Hepatocyte (in vitro differentiated cells): ENCODE measurements at regions not wholly inside any gene's neighbourhood (a gene's known extent, or its start where the extent isn't known, plus 50 kb on each side); places are given as distances from the start of the nearest gene placed in this dataset. TPM values are rescaled to one million over a fixed set of nuclear protein-coding genes. Genes with fewer than 3 reads are reported as not detected.

ENCODE experiments used
- DNase-seq: peaks from one replicate; pipeline ENCODE4 v3.0.0-alpha.2; 2016; ENCODE audit warnings: low spot score
- H2AFZ ChIP-seq: fragments of 200-600 bp; sonication (generic); 2 replicates; pipeline ENCODE4 v1.6.0; 2016; ENCODE audit warnings: antibody characterized with exemption, mild to moderate bottlenecking
- H3K27ac ChIP-seq: fragments of 200-600 bp; sonication (generic); 2 replicates; pipeline ENCODE4 v1.5.1; 2016; ENCODE audit warnings: mild to moderate bottlenecking
- H3K27me3 ChIP-seq: fragments of 200-600 bp; sonication (generic); 2 replicates; pipeline ENCODE4 v1.6.1; 2016
- H3K36me3 ChIP-seq: fragments of 200-600 bp; sonication (generic); replicated peaks from 2 replicates; pipeline ENCODE4 v1.5.1; 2016; ENCODE audit warnings: low read depth; ENCODE audit not compliant: insufficient read depth
- H3K4me1 ChIP-seq: fragments of 200-600 bp; sonication (generic); 2 replicates; pipeline ENCODE4 v1.5.1; 2016; ENCODE audit warnings: mild to moderate bottlenecking, moderate library complexity; ENCODE audit not compliant: insufficient read depth
- H3K4me2 ChIP-seq: fragments of 200-600 bp; sonication (generic); 2 replicates; pipeline ENCODE4 v1.6.0; 2016
- H3K4me3 ChIP-seq: fragments of 200-600 bp; sonication (generic); 2 replicates; pipeline ENCODE4 v1.5.1; 2016; ENCODE audit warnings: mild to moderate bottlenecking
- H3K79me2 ChIP-seq: fragments of 200-600 bp; sonication (generic); 2 replicates; pipeline ENCODE4 v1.6.0; 2017; ENCODE audit warnings: mild to moderate bottlenecking
- H3K9me2 ChIP-seq: fragments of 200-600 bp; sonication (generic); replicated peaks from 2 replicates; pipeline ENCODE4 v1.6.0; 2017; ENCODE audit warnings: mild to moderate bottlenecking; ENCODE audit not compliant: insufficient read depth
- H3K9me3 ChIP-seq: fragments of 200-600 bp; sonication (generic); 2 replicates; pipeline ENCODE4 v1.5.1; 2016; ENCODE audit warnings: low read depth, mild to moderate bottlenecking
- H4K20me1 ChIP-seq: fragments of 200-600 bp; sonication (generic); 2 replicates; pipeline ENCODE4 v1.6.0; 2016; ENCODE audit warnings: mild to moderate bottlenecking; ENCODE audit not compliant: insufficient read depth, poor library complexity, severe bottlenecking
- EZH2 ChIP-seq: fragments of 200-600 bp; sonication (generic); IDR thresholded peaks from 2 replicates; pipeline ENCODE4 v1.6.1; 2016; ENCODE audit warnings: antibody characterized with exemption, mild to moderate bottlenecking, borderline replicate concordance
- EZH2phosphoT487 ChIP-seq: fragments of 200-600 bp; sonication (generic); IDR thresholded peaks from one replicate; pipeline ENCODE4 v1.6.1; 2018; ENCODE audit warnings: antibody characterized with exemption, mild to moderate bottlenecking, low read depth, moderate library complexity; ENCODE audit not compliant: unreplicated experiment, severe bottlenecking
- WGBS: methylation state at CpG from one replicate; pipeline ENCODE4 v1.1.6; 2016; ENCODE audit warnings: low lambda C conversion rate; ENCODE audit errors: missing lambda C conversion rate; 5-methylcytosine and 5-hydroxymethylcytosine counted together
- small RNA-seq: library from RNA; depleted of rRNA; stranded (forward); fragments of <200 nt; gene quantifications from one replicate; pipeline ENCODE3, GENCODE V24; 2014
- TF ChIP-seq, protein P1 (sequence below): fragments of 200-600 bp; sonication (generic); IDR thresholded peaks from 2 replicates; pipeline ENCODE4 v1.5.1; 2016; ENCODE audit warnings: antibody characterized with exemption, mild to moderate bottlenecking; ENCODE audit not compliant: poor library complexity

DNA sequence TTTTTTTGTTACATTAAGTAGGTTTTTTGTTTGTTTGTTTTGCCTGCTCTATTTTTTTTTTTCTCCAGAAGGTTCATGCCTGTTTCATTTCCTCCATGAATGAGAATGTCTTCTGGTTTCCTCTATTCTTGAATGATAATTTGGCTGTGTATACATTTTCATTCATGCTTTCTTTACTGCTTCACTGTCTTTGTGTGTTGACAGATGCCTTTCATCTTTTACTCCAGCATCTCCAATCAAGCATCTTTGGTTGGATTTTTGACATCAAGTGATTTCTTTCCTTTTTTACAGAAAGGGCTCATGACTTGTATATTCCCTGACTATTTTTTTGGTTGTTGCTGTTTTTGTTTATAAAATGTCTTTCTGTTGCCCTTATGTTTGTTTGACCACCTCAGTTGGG is 156.5 kb downstream of the MDFIC start:
- H3K4me3 ChIP-seq, result no peak overlapping the region
- H3K4me2 ChIP-seq, result no peak overlapping the region
- H3K36me3 ChIP-seq, result no peaks in the 10 kb centered on the region
- no peaks in the 10 kb centered on the region for H4K20me1 ChIP-seq
- no peaks in the 10 kb centered on the region for H3K27me3 ChIP-seq
- no peak for TF ChIP-seq EZH2
- TF ChIP-seq EZH2phosphoT487, result no peak
- TF ChIP-seq, protein P1, sequence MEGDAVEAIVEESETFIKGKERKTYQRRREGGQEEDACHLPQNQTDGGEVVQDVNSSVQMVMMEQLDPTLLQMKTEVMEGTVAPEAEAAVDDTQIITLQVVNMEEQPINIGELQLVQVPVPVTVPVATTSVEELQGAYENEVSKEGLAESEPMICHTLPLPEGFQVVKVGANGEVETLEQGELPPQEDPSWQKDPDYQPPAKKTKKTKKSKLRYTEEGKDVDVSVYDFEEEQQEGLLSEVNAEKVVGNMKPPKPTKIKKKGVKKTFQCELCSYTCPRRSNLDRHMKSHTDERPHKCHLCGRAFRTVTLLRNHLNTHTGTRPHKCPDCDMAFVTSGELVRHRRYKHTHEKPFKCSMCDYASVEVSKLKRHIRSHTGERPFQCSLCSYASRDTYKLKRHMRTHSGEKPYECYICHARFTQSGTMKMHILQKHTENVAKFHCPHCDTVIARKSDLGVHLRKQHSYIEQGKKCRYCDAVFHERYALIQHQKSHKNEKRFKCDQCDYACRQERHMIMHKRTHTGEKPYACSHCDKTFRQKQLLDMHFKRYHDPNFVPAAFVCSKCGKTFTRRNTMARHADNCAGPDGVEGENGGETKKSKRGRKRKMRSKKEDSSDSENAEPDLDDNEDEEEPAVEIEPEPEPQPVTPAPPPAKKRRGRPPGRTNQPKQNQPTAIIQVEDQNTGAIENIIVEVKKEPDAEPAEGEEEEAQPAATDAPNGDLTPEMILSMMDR, result no peak
- H3K4me1 ChIP-seq, result no peaks in the 10 kb centered on the region
- no peaks in the 10 kb centered on the region for H3K9me2 ChIP-seq
- no peaks in the 10 kb centered on the region for H3K79me2 ChIP-seq
- no peak for DNase-seq
- H2AFZ ChIP-seq, result no peak overlapping the region
- H3K27ac ChIP-seq, result no peak overlapping the region
- H3K9me3 ChIP-seq, result no peaks in the 10 kb centered on the region

DNA sequence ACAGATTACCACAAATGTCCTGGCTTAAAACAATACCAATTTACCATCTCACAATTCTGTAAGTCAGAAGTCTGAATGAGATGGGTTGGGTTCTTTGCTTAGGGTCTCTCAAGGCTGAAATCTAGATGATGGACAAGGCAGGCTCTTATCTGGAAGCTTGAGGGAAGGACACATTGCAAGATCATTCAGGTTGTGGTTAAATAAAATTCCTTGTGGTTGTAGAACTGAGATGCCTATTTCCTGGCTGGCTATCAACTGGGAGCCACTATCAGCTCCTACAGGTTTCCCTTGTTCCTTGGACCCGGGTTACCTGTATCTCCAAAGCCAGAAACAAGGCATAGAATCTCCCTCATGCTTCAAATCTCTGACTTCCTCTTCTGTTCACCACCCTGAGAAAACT is 148.4 kb downstream of the MDFIC start:
- H3K36me3 ChIP-seq, result no peaks in the 10 kb centered on the region
- WGBS, result 100% methylated on average over 1 of the region's 1 CpG
- H2AFZ ChIP-seq, result no peak overlapping the region

More for the DNA sequence above, 148.4 kb downstream of the MDFIC start:
- H3K9me3 ChIP-seq, result no peaks in the 10 kb centered on the region
- DNase-seq, result no peak
- H3K4me2 ChIP-seq, result no peak overlapping the region
- no peaks in the 10 kb centered on the region for H3K27me3 ChIP-seq
- H3K9me2 ChIP-seq, result no peaks in the 10 kb centered on the region
- no peaks in the 10 kb centered on the region for H3K4me1 ChIP-seq
- no peaks in the 10 kb centered on the region for H3K79me2 ChIP-seq
- TF ChIP-seq EZH2 (no peak), EZH2phosphoT487 (no peak)
- TF ChIP-seq, protein P1, result no peak
- no peak overlapping the region for H3K27ac ChIP-seq
- no peaks in the 10 kb centered on the region for H4K20me1 ChIP-seq
- no peak overlapping the region for H3K4me3 ChIP-seq

Small RNAs in the stretch of these regions (small RNA-seq; reads per million reads assigned to genes)
- gene RF00019 (not detected), gene SNORA25B (not detected)
